GM19455 (cell line): ENCODE measurements at regions not wholly inside any gene's neighbourhood (a gene's known extent, or its start where the extent isn't known, plus 50 kb on each side); places are given as distances from the start of the nearest gene placed in this dataset.

Source experiments
- ATAC-seq: cut with Tn5 transposase; IDR thresholded peaks from one replicate; pipeline ENCODE4 v1.9.1; 2021; ENCODE audit not compliant: unreplicated experiment

DNA sequence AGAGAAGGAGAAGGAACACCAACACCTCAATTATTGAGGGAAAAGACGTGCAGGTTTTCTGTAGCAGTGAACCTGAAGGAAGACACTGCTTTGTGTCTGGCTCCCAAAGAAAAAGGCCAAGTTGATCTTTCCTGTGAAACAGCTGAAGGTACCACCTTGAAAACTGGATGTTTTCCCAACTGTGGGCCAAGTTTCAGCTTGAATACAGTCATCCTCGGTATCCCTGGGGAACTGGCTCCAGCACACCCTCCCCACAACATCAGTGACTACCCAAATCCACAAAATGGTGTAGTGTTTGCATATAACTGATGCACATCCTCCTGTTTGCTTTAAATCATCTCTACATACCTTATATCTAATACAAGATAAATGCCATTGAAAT, 297.0 kb upstream of the PITRM1 start:
- ATAC-seq, result no peak

DNA sequence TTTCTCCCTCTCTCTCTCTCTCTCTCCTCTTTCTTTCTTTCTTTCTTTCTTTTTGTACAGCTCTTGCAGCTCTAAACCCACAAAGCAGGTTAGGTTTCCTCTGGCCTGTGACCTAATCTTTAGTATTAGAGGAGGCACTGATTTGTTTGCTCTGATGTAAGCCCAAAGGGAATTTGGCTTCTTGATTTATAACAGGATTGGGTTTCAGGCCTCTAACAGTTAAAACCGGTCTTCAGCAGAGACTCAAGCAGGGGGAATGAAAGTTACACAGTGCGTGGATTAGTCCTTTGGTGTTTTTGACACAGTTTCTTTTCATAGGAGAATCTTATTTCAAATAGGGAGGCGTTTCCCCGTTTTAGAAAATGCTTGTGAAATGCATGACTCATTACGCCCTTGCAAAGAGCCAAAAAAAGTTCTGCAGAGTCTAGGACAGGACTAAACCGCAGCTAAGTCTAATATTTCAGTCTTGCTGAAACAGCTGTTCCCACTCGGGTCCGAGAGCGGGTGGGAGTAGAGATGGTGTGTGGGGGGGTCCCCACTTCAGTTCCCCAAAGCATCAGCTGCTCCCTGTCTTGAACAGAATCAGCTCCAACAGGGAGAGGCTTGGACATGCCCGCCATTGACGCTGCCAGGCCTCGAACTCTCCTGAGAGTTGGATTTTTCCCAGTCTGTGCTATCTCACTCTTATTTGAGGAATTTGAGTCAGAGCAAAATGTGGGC, 296.5 kb upstream of the PITRM1 start:
- no peak for ATAC-seq

DNA sequence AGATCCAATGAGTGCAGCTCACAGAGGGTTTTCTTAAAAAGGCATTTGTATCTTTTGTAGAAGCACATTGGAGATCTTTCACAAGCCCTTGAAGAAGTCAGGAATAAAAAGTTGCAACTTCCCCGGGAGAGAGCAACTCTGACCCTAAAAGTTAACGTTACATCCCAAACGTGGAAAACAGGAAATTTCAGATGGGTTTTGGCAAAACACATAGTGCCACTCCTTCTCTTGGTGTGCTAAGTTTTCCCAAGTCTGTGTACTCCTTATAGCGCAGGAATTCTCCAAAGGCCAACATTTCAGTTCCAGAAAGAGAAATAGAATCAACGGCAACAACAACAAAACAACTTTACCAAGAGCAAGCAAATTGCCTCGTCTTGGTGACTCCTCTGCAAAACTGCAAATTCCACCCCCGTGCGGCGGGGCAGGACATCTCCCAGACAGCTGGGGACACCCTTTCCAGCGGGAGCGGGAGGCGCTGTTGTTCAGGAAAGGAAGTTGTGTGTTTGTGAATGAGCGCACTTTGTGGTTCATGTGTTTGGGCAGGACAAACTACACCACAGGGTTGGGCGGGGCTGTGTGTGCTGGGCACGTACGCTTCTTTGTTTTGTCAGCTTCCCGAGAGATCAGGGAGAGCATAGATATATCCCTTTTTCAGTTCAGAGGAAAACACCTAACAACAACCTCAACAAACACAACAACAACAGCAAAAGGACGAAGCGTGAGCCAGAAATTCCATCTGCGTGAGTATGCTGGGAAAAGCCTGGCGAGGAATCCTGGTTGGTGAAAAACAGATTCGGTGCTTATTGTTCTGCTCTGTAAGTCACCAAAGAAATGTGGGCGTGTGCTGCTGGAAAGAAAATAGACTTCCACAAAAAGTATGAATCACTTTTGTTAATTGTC, 294.7 kb upstream of the PITRM1 start:
- ATAC-seq, result no peak

DNA sequence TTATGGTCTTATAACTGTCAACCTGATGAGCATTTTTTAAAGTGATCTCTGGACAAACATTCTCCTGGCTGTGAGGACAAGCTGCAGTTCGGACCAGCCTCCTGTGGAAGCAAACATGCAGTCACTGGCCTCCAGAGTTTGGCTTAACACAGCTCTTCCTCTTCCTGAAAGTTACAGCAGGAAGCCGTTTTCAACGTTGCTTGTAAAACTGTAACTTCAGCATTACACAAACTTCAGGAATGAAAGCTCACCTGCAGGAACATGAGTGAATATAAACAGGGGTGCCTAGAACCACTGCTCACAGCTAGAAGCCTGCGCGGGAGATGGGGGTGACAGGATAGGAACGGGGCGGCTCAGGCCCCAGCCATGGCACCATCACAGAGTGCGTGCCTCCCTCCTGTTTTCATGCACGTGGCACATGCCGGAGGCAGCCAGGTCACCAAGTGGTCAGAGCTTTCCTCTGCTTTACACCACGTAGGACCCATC, 292.9 kb upstream of the PITRM1 start:
- ATAC-seq, result no peak

DNA sequence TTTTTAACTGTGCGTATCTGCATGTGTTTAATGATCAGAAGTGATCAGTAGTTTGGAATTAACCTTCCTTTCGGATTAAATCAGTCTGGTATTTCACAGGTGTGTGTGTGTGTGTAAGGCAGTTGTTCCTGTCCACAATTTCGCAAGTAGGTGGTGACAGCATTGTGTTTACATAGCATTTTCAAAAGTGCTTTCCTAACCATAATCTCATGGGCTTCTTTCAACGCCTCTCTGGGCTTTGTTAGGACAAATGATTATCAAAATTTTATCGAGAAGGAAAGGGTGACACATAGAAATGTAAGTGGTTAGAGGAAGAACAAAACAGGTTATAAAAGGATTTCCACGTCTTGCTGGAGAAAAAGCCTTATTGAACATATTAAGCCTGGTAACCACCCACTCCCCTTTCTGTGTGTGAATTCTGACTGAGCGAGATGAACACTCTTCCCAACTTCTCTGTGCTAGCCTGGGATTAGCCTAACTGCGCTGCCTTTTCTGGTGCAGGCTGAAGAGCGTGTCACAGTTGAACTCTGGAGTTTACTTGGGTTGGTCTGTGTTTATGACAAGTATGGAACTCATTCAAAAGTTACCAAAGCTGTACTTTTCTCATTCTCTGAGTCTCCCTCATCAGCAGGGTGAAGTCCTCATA, 292.3 kb upstream of the PITRM1 start:
- ATAC-seq, result no peak

DNA sequence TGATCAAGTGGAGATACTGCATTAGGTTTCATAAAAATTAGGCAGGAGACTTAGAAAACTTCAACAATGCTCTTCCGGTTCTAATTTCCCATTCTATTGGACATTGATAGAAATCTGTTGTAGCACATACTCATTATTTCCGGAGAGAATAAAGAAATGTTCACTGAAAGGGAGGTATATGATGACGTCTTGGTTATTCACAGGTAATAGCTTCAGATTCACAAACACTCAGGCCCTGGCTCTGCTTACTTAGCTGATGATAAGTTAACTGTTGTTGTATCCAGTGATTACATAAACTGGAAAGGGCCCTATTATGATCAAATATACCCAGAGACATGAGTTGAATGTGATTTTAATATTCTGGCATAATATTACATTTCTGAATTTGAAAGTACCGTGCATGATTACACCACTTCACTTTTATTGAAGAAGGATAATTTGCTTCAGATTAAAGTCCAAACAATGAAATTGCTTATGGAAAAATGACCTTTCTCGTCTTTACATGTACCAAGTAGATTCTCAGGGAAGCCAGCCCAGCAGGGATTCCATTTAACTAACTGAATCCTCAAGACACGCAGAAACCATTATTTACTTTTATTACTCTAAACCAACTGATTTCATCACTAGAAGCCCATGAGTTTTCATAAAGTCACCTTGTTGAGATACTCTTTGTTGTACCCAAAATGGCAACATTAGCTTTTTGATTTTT, 288.0 kb upstream of the PITRM1 start:
- ATAC-seq, result no peak

DNA sequence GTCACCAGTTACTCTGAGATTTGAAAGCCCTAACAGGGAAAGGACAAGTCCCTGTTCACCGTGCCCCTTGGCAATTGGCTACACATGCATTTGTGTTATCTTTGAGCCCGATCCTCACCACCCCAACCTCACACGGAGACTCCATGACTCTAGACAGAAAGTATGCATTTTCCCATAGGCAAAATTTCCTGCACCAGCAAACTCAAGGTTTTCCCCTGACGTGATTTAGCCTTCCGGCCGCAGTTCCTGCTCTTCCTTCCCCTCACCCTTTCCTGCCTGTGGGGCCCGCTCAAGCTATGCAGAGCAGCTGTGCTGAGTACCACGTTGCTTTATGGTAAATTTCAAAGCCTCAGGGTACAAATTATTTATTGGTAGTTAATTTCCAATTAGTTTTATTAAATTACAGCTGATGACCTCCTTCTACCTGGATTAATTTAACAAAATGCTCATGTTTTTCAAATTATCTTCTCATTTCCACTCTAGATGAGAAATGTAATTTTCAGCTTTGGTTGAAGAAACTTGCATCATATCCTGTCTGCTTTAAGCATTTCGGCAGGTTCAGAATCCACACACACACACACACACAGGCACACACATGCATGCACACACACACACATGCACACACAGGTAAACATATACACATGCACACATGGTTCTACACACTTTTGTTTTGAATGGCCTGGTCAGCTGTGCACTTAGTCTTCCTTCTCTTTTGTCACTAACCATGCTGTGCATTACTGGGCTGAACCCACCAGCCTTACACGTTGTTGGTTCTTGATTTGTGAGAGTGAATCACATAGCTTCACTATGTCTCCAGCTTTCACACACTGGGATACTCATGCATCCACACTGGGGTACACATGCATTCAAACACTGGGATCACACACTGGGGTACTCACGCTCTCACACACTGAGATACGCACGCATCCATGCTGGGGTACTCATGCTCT, 283.1 kb upstream of the PITRM1 start:
- ATAC-seq, result no peak

DNA sequence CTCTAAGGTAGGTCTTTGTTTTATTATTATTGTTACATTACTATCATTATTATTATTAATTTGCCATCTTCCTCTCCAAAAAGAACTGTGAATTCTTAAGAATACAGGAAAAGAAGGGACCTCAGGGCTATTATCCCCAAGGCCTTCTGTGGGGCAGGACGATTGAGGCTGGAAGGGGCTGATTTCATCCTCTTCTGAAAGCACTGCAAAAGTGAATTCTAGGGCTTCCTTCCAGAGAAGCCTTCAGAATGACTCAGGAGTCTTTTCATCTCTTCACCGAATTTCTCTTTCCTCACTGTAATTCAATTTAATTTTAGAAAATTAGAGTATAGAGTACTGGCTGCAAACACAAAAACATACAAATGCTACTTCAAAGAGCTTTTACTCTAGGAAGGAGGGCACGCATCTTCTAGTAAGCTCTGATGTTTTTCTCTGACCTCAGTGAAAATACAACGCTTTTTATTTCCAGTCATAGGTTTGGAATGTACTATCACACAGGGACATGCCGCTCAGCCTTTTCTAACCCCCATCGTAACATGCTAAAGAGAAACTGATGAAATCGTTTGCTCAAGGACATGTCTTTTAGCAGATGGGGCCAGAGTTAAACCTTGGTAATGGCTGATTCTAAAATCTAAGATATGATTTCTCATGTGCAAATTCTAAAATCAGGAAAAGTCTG, 280.2 kb upstream of the PITRM1 start:
- ATAC-seq, result no peak

DNA sequence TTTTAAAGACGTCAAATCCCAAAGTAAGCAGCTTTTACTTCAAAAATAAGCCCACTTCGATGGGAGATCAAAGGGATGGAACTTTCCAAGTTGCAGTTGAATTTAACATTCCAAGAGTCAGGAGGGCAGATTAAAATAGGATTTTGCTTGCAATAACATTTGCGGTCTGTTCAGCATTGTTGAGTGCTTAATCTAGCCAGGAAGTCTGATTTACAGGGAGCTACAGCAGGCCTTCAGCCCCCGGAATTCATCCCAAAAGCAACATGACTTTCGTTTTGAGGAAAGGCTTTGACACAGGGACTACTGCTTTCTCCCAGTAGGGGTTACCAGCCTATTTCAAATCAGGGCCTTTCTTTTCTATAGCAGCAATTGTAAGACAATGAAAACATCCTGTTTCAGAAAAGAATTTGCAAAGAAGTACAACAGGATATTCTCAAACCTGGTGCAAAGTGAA, 279.6 kb upstream of the PITRM1 start:
- ATAC-seq, result no peak

DNA sequence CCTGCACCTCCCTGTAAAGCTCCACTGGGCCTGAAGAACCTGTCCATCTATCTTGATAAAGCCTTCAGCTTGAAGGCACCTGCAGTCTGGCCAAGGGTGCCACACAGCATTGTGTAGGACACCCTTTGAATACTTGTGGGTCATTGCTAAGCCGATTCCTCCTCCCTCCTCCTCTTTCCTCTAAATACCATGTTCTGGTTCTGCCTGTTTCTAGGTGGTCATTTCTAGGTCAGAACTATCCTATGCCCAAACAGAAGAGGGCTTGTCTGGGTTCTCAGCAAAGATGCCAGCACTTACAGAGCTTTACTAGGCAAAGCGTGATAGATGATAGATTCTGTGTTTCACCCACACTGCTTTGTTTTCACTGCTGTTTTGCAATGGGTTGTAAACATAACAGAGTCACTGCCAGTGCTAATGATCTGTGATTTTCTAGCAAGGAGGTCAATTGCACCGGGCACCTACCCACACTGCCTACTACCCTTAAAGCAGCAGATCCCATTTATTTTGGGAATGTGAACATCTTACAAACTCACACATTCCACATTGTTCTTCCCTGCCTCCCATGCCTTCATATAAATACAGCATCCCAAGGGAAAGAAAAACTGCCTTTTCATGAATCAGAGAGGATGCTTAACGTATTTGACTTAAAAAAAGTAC, 279.1 kb upstream of the PITRM1 start:
- no peak for ATAC-seq

DNA sequence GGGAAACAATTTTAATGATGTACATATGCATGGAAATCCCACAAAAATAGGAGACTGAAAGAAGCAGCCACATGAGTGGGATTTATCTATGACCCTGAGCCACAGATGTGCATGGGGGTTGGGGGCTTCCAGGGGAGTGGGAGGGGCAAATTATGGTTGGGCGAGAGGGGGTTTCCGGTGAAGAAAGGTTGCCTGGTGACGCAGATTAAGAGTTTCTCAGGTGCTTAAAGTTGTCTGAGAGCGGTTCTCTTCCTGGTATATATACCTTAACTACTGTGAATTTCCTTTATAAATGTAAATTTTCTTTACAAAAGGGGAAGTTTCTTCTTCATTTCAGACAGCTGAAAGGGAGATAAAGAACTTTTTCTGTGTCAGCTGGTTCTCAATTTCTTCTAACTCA, 273.6 kb upstream of the PITRM1 start:
- ATAC-seq, result no peak

DNA sequence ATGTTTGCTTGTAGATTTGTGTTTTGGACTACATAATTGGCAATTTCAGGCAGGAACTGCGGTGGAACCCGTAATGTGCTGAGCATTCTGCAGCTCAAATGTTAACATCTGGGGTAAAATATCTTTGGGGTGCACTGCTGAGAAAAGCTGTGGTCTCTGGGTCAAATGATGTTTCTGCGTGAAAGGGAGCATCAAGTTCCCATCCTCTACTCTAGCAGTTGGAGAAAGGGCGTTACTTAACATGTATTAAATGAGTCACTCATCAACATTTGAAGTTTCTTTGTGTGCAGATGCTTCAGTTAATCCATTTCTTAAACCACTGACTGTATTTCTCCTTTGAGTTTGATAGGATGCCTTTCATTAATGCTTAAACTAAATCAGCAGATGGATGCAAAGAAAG, 273.1 kb upstream of the PITRM1 start:
- no peak for ATAC-seq

DNA sequence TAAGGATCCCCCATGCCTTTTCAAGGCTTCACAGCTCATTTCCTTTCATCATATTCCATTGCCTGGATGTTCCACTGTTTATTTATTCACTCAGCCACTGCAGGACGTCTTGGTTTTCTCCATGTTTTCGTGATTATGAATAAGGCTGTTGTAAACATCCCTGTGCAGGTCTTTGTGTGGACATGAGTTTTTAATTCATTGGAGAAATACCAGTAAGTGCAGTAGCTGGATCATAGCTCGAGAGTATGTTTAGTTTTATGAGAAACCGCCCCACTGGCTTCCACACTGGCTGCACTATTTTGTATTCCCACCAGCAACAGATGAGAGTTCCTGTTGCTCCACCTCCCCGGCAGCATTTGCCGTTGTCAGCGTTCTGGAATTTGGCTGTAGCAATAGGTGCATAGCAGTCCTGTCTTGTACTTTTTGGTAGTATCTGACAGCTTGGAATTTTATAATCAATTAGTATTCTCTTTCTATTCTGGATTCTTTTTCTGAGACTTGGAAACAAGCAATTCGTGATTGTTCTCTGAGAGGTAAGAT, 269.9 kb upstream of the PITRM1 start:
- no peak for ATAC-seq

DNA sequence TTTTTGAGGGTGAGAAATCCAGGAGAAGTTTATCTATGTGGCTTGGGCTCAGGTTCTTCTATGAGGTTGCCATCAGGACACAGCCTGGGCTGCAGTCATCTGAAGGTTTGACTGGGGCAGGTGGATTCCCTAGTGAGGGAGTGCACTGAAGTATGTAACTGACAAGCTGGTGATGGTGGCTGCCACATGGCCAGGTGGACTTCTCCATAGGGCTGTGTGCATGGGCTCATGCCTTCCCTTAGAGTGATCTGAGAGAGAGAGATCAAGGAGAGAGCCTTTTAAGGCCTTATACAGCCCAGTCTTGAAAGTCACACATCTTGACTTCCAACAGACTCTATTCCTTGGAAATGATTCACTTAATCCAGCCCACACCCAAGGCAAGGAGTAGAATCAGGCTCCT, 266.6 kb upstream of the PITRM1 start:
- no peak for ATAC-seq

DNA sequence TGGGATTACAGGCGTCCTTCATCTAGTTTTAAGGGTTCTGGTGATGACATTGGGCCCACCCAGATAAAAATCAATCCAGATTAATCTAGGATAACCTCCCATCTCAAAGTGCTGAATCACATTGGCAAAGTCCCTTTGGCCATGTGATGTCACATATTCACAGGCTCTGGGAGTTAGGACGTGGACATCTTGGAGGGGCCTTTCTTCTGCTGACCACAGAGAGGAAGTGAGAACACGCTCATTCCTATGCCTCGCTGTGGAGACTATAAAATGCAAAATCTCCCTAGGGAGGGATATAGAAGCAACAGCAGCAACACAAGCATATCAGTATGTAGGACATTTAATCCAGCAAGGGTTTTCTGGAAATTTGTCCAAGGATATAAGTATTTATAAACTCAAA, 266.0 kb upstream of the PITRM1 start:
- ATAC-seq, result no peak

DNA sequence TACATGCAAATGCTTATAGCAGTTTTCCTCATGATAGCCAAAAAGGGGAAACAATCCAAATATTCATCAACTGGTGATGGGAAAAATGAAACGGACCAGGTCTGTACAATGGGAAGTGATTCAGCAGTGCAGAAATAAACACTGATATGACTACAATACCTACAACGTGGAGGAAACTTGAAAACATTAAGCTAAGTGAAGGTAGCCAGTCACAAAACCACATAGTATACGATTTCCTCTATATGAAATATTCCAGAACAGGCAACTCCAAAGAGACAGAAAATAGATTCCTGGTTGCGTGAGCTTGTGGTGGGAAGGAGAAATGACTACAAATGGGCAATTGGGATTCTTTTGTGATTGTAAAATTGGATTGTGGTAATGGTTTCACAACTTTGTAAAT, 263.1 kb upstream of the PITRM1 start:
- no peak for ATAC-seq

DNA sequence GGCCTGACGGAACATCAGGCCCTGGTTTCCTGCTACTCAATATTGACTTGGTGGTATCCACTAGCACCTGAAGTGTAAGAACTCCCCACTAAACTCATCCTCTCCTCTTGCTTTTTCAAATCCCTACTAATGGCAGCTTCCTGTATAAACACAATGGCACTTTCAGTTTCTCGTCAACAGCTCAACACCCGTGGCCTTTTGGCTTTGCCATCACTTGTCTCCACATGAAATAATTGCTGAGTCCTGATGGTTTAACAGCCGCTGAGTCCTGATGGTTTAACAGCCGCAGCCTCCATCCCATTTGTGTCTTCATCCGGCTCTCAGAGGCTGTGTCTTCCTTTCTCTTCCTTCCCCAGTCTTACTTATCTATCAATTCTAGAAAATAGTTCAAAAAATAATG, 261.4 kb upstream of the PITRM1 start:
- ATAC-seq, result no peak

DNA sequence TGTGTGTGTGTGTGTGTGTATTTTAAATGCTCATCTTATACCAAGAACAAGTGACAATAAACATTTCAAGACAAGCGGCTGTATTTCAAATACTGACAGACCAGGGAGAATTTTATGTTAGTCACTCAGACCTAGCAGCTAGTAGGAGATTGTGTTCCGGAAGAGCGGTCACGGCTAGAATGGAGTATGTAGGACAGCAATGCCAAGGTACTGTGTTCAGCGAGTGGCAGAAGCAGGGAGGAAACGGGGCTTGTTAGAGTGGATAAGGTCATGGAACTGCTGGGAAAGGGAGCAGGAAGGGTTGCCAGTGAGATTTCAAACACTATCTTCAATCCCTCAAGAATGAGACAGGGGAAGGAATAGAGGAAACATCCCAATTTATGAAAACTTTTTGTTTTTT, 260.5 kb upstream of the PITRM1 start:
- no peak for ATAC-seq
